Fibroblast of lung (primary cell): ENCODE measurements at regions not wholly inside any gene's neighbourhood (a gene's known extent, or its start where the extent isn't known, plus 50 kb on each side); places are given as distances from the start of the nearest gene placed in this dataset.

Experiments used
- DNase-seq, 2 donors: peaks; one replicate each; pipeline versions ENCODE4 v3.0.0 to v3.0.0-alpha.2; 2010; ENCODE audit warnings: low read depth in 2 of 2
- H2AFZ ChIP-seq: 2 replicates; pipeline ENCODE4 v1.5.1; 2012; ENCODE audit warnings: low read length, control low read depth, inconsistent platforms
- H3K27ac ChIP-seq: 2 replicates; pipeline ENCODE4 v1.5.1; 2011; ENCODE audit warnings: low read length, control low read depth; ENCODE audit not compliant: insufficient read depth
- H3K27me3 ChIP-seq: 2 replicates; pipeline ENCODE4 v1.5.1; 2011; ENCODE audit warnings: mild to moderate bottlenecking, low read length; ENCODE audit not compliant: control insufficient read depth, insufficient read depth
- H3K36me3 ChIP-seq: 2 replicates; pipeline ENCODE4 v1.5.1; 2011; ENCODE audit warnings: low read length; ENCODE audit not compliant: control insufficient read depth, insufficient read depth
- H3K4me1 ChIP-seq: 2 replicates; pipeline ENCODE4 v1.5.1; 2011; ENCODE audit warnings: low read length; ENCODE audit not compliant: control insufficient read depth, insufficient read depth; ENCODE audit errors: extremely low read depth
- H3K4me2 ChIP-seq: 2 replicates; pipeline ENCODE4 v1.5.1; 2011; ENCODE audit warnings: low read length, control low read depth; ENCODE audit not compliant: insufficient read depth; ENCODE audit errors: extremely low read depth
- H3K4me3 ChIP-seq, 4 experiments: fragments of 200-600 bp in 1 of 4; sonication (generic) in 1 of 4; replicated peaks in 1 of 4; 2 replicates each; pipeline ENCODE4 v1.5.1; 2011 to 2016; ENCODE audit warnings: low read length in 4 of 4, low read depth in 3 of 4, mild to moderate bottlenecking in 3 of 4, control low read depth in 2 of 4, inconsistent platforms in 1 of 4, mixed read lengths in 1 of 4; ENCODE audit not compliant: insufficient read depth in 1 of 4; ENCODE audit errors: control extremely low read depth in 1 of 4
- H3K79me2 ChIP-seq: 2 replicates; pipeline ENCODE4 v1.5.1; 2012; ENCODE audit warnings: mild to moderate bottlenecking, low read length, inconsistent platforms; ENCODE audit not compliant: control insufficient read depth, insufficient read depth
- H3K9ac ChIP-seq: 2 replicates; pipeline ENCODE4 v1.5.1; 2011; ENCODE audit warnings: mild to moderate bottlenecking, low read length, control low read depth; ENCODE audit not compliant: insufficient read depth
- H3K9me3 ChIP-seq: 2 replicates; pipeline ENCODE4 v1.5.1; 2012; ENCODE audit warnings: low read depth, low read length; ENCODE audit not compliant: control insufficient read depth, insufficient read depth
- H4K20me1 ChIP-seq: 2 replicates; pipeline ENCODE4 v1.5.1; 2011; ENCODE audit warnings: low read length; ENCODE audit not compliant: control insufficient read depth, insufficient read depth; ENCODE audit errors: extremely low read depth
- EZH2 ChIP-seq: IDR thresholded peaks from 2 replicates; pipeline ENCODE4 v1.5.1; 2012; ENCODE audit warnings: low read length, control low read depth, mild to moderate bottlenecking; ENCODE audit errors: missing control alignments
- TF ChIP-seq, protein P1 (sequence below), 2 donors: IDR thresholded peaks in 1 of 2; conservative IDR thresholded peaks in 1 of 2; 1 replicate in 1 of 2; 2 replicates in 1 of 2; pipeline ENCODE4 v1.5.1; 2011 to 2012; ENCODE audit warnings: low read length in 2 of 2, control low read depth in 1 of 2, inconsistent platforms in 1 of 2, low read depth in 1 of 2, mild to moderate bottlenecking in 1 of 2

DNA sequence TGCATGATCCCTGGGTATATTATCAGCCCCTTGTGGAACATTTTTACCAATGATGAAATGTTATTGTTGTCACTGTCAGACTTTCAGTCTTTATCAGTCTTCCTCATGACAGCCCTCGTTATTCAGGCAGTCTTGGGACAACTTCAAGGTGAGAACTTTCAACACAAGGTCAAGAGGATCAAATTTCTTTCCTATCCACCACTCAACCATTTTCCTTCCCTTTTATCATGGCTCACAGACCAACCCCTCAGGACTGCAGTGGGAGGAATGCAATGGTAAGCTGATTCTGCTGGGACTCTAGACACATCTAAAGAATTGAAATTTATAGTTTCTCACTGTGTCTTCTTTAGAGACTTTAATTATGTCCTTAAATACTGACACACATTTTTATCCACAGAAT, 107.0 kb upstream of the LSAMP start:
- Histone ChIP-seq H2AFZ (no peak overlapping the region), H4K20me1 (no peaks in the 10 kb centered on the region), H3K27me3 (no peaks in the 10 kb centered on the region), H3K4me1 (no peaks in the 10 kb centered on the region), H3K79me2 (no peaks in the 10 kb centered on the region), H3K4me2 (no peak overlapping the region), H3K9ac (no peak overlapping the region), H3K9me3 (no peaks in the 10 kb centered on the region), H3K36me3 (no peaks in the 10 kb centered on the region), H3K4me3 (no peak overlapping the region), H3K27ac (no peak overlapping the region)
- no peak for DNase-seq
- TF ChIP-seq, protein P1, sequence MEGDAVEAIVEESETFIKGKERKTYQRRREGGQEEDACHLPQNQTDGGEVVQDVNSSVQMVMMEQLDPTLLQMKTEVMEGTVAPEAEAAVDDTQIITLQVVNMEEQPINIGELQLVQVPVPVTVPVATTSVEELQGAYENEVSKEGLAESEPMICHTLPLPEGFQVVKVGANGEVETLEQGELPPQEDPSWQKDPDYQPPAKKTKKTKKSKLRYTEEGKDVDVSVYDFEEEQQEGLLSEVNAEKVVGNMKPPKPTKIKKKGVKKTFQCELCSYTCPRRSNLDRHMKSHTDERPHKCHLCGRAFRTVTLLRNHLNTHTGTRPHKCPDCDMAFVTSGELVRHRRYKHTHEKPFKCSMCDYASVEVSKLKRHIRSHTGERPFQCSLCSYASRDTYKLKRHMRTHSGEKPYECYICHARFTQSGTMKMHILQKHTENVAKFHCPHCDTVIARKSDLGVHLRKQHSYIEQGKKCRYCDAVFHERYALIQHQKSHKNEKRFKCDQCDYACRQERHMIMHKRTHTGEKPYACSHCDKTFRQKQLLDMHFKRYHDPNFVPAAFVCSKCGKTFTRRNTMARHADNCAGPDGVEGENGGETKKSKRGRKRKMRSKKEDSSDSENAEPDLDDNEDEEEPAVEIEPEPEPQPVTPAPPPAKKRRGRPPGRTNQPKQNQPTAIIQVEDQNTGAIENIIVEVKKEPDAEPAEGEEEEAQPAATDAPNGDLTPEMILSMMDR (conservative IDR thresholded peaks at IDR 0.05 in 1 of 2, IDR thresholded peaks at IDR 0.05 in 1 of 2; ENCODE audit: low read depth in 1 of 2, low read length in 2 of 2) = no peak
- no peak for TF ChIP-seq EZH2

DNA sequence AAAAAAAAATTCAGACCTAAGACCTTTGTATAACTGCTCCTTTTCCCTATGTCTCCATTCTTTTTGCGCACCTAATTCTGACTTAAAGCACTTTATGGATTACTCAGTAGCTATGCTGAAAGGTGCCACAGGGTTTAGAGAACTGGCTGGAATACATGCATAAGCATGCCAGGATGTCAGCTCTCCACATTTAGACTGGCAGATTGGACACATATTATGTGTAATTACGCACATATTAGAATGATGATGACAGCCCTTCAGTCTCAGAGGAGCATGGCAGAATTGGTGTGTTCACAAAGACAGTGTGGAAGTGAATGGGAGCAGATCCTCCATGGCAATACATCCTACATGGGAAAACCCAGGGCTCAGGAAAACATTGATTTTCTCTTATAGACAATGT, 108.1 kb upstream of the LSAMP start:
- no peaks in the 10 kb centered on the region for H3K79me2 ChIP-seq
- no peaks in the 10 kb centered on the region for H4K20me1 ChIP-seq

DNA sequence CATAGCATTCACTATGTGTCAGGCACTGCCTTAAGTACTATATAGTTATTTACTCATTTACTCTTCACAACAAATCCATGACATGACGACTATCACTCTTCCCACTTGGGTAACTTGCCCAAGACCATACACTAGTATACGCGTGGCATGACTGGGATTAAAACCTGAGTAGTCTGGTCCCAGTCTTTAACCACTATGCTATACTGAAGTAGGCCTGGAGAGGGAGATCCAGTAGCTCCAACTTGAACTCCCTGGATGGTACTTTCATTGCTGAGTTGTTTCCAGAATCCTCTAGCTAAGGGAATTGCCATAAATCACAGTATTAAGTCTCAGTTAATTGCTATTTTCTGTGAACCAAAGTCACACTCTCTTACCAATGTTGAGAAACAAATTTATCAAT, 116.2 kb upstream of the LSAMP start:
- Histone ChIP-seq H3K9me3 (no peaks in the 10 kb centered on the region), H3K36me3 (no peaks in the 10 kb centered on the region), H4K20me1 (no peaks in the 10 kb centered on the region), H3K27me3 (no peaks in the 10 kb centered on the region), H3K4me1 (no peaks in the 10 kb centered on the region), H2AFZ (no peak overlapping the region), H3K9ac (no peak overlapping the region), H3K79me2 (no peaks in the 10 kb centered on the region), H3K4me2 (no peak overlapping the region), H3K4me3 (no peak overlapping the region), H3K27ac (no peak overlapping the region)
- no peak for DNase-seq
- TF ChIP-seq EZH2 = no peak
- TF ChIP-seq, protein P1 (conservative IDR thresholded peaks at IDR 0.05 in 1 of 2, IDR thresholded peaks at IDR 0.05 in 1 of 2; ENCODE audit: low read depth in 1 of 2, low read length in 2 of 2) = no peak

More for the DNA sequence above, 108.1 kb upstream of the LSAMP start:
- no peak for DNase-seq
- Histone ChIP-seq H3K9ac (no peak overlapping the region), H3K27me3 (no peaks in the 10 kb centered on the region), H3K9me3 (no peaks in the 10 kb centered on the region), H2AFZ (no peak overlapping the region), H3K27ac (no peak overlapping the region), H3K4me3 (no peak overlapping the region), H3K4me2 (no peak overlapping the region), H3K36me3 (no peaks in the 10 kb centered on the region), H3K4me1 (no peaks in the 10 kb centered on the region)
- no peak for TF ChIP-seq EZH2
- TF ChIP-seq, protein P1 (conservative IDR thresholded peaks at IDR 0.05 in 1 of 2, IDR thresholded peaks at IDR 0.05 in 1 of 2; ENCODE audit: low read depth in 1 of 2, low read length in 2 of 2) = no peak
